ENCODE measurements at regions not wholly inside any gene's neighbourhood (a gene's known extent, or its start where the extent isn't known, plus 50 kb on each side); places are given as distances from the start of the nearest gene placed in this dataset.

GRCh38 chr5:123719004-123719403, 207.0 kb downstream of the CSNK1G3 start (continued):
- TF ChIP-seq ZBTB7A (tag by site-specific recombination; IDR thresholded peaks at IDR 0.05; ENCODE audit: low read depth), result no peak
- no peak for TF ChIP-seq ZNF664 (tag by site-specific recombination; IDR thresholded peaks at IDR 0.05)
- TF ChIP-seq, protein P1, sequence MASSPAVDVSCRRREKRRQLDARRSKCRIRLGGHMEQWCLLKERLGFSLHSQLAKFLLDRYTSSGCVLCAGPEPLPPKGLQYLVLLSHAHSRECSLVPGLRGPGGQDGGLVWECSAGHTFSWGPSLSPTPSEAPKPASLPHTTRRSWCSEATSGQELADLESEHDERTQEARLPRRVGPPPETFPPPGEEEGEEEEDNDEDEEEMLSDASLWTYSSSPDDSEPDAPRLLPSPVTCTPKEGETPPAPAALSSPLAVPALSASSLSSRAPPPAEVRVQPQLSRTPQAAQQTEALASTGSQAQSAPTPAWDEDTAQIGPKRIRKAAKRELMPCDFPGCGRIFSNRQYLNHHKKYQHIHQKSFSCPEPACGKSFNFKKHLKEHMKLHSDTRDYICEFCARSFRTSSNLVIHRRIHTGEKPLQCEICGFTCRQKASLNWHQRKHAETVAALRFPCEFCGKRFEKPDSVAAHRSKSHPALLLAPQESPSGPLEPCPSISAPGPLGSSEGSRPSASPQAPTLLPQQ (tag by site-specific recombination; IDR thresholded peaks at IDR 0.05), result no peak
- TF ChIP-seq PRDM1 (tag by site-specific recombination; IDR thresholded peaks at IDR 0.05), result no peak
- TF ChIP-seq ZNF521 (tag by site-specific recombination; IDR thresholded peaks at IDR 0.05), result no peak
- TF ChIP-seq ZNF701 (tag by site-specific recombination; IDR thresholded peaks at IDR 0.05), result no peak
- TF ChIP-seq ZNF16 (tag by site-specific recombination; IDR thresholded peaks at IDR 0.05; ENCODE audit: low read depth), result no peak
- no peak for TF ChIP-seq ZNF169 (tag by site-specific recombination; IDR thresholded peaks at IDR 0.05)

DNA sequence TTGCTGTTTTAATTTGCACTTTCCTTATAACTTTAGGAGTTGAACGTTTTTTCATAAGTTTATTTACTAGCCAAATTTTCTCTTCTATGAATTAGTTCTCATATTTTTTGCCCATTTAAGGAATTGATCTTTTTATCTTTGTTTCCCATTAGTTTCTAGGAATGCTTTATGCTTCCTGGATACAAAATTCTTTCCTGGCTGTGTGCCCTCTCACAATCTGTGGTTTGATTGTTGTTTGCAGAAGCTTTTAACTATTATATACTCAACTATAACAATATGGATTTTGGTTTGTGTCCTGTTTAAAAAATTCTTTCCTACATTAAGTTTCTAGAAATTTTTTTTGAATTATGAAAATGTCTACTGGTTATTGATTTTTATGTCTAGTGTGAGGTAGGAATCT, 206.3 kb downstream of the CSNK1G3 start:
- ChIA-PET CTCF (interaction anchor here (1.0 kb wide), 1 partner anchor 208 kb away, joined by 3 read pairs; no protein-coding TSS in a partner anchor), POLR2A (no interaction called here)
- no peaks in the 10 kb centered on the region for H3K36me3 ChIP-seq (ENCODE audit: control insufficient read depth in 2 of 2, insufficient read depth in 1 of 2, low read length in 2 of 2)
- no peaks in the 10 kb centered on the region for H3K4me1 ChIP-seq (ENCODE audit: control insufficient read depth, insufficient read depth, low read length)
- no peak overlapping the region for H3K4me3 ChIP-seq (ENCODE audit: low read depth, low read length)
- no peaks in the 10 kb centered on the region for H3K9me3 ChIP-seq (ENCODE audit: control insufficient read depth, insufficient read depth, low read depth, low read length)
- TF ChIP-seq ZNF596 (tag by site-specific recombination; IDR thresholded peaks at IDR 0.05) (no peak), ZNF707 (tag by site-specific recombination; IDR thresholded peaks at IDR 0.05) (no peak)
- H3K27ac ChIP-seq (ENCODE audit: extremely low read depth, low read depth, low read length), result no peak overlapping the region

DNA sequence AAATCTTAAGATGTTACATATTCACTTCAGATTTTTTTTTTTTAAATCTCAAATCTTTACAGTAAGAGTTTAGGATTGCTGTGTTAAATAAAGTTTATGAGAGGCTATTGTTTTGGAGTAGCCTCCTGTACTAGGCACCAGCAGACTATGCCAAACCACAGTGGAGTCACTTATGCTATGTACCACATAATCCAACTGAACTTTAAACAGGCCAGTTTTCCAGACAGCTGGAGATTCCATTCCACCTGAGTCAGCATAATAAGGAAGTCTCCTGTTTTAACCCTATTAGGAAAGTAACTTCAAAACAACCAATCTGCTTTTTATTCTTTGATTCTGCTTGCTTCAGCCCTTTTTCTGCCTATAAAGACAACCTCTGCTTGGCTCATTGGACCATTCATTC, 205.2 kb downstream of the CSNK1G3 start:
- CTCF ChIA-PET, result no interaction called here
- Histone ChIP-seq H3K9me3 (ENCODE audit: control insufficient read depth, insufficient read depth, low read depth, low read length) (no peaks in the 10 kb centered on the region), H3K4me3 (ENCODE audit: low read depth, low read length) (no peak overlapping the region), H3K27ac (ENCODE audit: extremely low read depth, low read depth, low read length) (no peak overlapping the region), H3K4me1 (ENCODE audit: control insufficient read depth, insufficient read depth, low read length) (no peaks in the 10 kb centered on the region), H3K36me3 (ENCODE audit: control insufficient read depth in 2 of 2, insufficient read depth in 1 of 2, low read length in 2 of 2) (no peaks in the 10 kb centered on the region)
- POLR2A ChIA-PET, result no interaction called here
- TF ChIP-seq SP7 (tag by site-specific recombination; IDR thresholded peaks at IDR 0.05), result no peak
- no peak for TF ChIP-seq ZNF174 (tag by site-specific recombination; IDR thresholded peaks at IDR 0.05)
- no peak for TF ChIP-seq BCL11A (tag by site-specific recombination; IDR thresholded peaks at IDR 0.05; ENCODE audit: low read depth)
- no peak for TF ChIP-seq ZNF600 (tag by site-specific recombination; IDR thresholded peaks at IDR 0.05)
- no peak for TF ChIP-seq YY1 (tag by site-specific recombination; IDR thresholded peaks at IDR 0.05)
- no peak for TF ChIP-seq ZIC2 (tag by site-specific recombination; IDR thresholded peaks at IDR 0.05)
- TF ChIP-seq ZNF560 (tag by site-specific recombination; IDR thresholded peaks at IDR 0.05; ENCODE audit: borderline replicate concordance), result no peak
- TF ChIP-seq ZNF10 (tag by site-specific recombination; IDR thresholded peaks at IDR 0.05), result no peak
- TF ChIP-seq, protein P2, sequence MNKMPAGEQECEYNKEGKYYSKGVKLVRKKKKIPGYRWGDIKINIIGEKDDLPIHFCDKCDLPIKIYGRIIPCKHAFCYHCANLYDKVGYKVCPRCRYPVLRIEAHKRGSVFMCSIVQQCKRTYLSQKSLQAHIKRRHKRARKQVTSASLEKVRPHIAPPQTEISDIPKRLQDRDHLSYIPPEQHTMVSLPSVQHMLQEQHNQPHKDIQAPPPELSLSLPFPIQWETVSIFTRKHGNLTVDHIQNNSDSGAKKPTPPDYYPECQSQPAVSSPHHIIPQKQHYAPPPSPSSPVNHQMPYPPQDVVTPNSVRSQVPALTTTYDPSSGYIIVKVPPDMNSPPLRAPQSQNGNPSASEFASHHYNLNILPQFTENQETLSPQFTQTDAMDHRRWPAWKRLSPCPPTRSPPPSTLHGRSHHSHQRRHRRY (tag by site-specific recombination; IDR thresholded peaks at IDR 0.05), result no peak
- TF ChIP-seq ZNF146 (tag by site-specific recombination; IDR thresholded peaks at IDR 0.05), result no peak
- TF ChIP-seq GLI2 (tag by site-specific recombination; IDR thresholded peaks at IDR 0.05; ENCODE audit: borderline replicate concordance, low read depth), result no peak
- TF ChIP-seq ZNF426 (tag by site-specific recombination; IDR thresholded peaks at IDR 0.05), result no peak

Data from HEK293 (cell line).